ENCODE measurements at regions not wholly inside any gene's neighbourhood (a gene's known extent, or its start where the extent isn't known, plus 50 kb on each side); places are given as distances from the start of the nearest gene placed in this dataset.

GRCh38 chr6:145368075-145368474, 367.2 kb downstream of the EPM2A start:
- no peak for DNase-seq

GRCh38 chr6:145370559-145370958, 364.8 kb downstream of the EPM2A start:
- no peak for DNase-seq

- no peak for DNase-seq
Measured at GRCh38 chr6:145372671-145373151, 362.6 kb downstream of the EPM2A start.

GRCh38 chr6:145373826-145374225, 361.5 kb downstream of the EPM2A start:
- no peak for DNase-seq

GRCh38 chr6:145374570-145374969, 360.8 kb downstream of the EPM2A start:
- DNase-seq = no peak

- no peak for DNase-seq
Measured at GRCh38 chr6:145375502-145375901, 359.8 kb downstream of the EPM2A start.

GRCh38 chr6:145380186-145380585, 355.1 kb downstream of the EPM2A start:
- DNase-seq = no peak

- DNase-seq = no peak
Measured at GRCh38 chr6:145381941-145382340, 353.4 kb downstream of the EPM2A start.

GRCh38 chr6:145383428-145383827, 351.9 kb downstream of the EPM2A start:
- no peak for DNase-seq

- DNase-seq = no peak
Measured at GRCh38 chr6:145384503-145384902, 350.8 kb downstream of the EPM2A start.

- DNase-seq = no peak
Measured at GRCh38 chr6:145396499-145396898, 338.8 kb downstream of the EPM2A start.

- no peak for DNase-seq
Measured at GRCh38 chr6:145400508-145400907, 334.8 kb downstream of the EPM2A start.

GRCh38 chr6:145405006-145405551, 330.2 kb downstream of the EPM2A start:
- DNase-seq = no peak

GRCh38 chr6:145406783-145407182, 328.5 kb downstream of the EPM2A start:
- DNase-seq = no peak

GRCh38 chr6:145415616-145416015, 319.7 kb downstream of the EPM2A start:
- DNase-seq = no peak

GRCh38 chr6:145420599-145420998, 314.7 kb downstream of the EPM2A start:
- DNase-seq = no peak

- DNase-seq = no peak
Measured at GRCh38 chr6:145423936-145424335, 311.4 kb downstream of the EPM2A start.

GRCh38 chr6:145427232-145427631, 308.1 kb downstream of the EPM2A start:
- DNase-seq = no peak

- peak; percentile 70 for DNase-seq
Measured at GRCh38 chr6:145428706-145429105, 306.6 kb downstream of the EPM2A start.

- no peak for DNase-seq
Measured at GRCh38 chr6:145442110-145442509, 293.2 kb downstream of the EPM2A start.

GRCh38 chr6:145445674-145446073, 289.6 kb downstream of the EPM2A start:
- no peak for DNase-seq

GRCh38 chr6:145451029-145451428, 284.3 kb downstream of the EPM2A start:
- DNase-seq = no peak

- peak; percentile 5 for DNase-seq
Measured at GRCh38 chr6:145453376-145453775, 281.9 kb downstream of the EPM2A start.

- DNase-seq = no peak
Measured at GRCh38 chr6:145454006-145454405, 281.3 kb downstream of the EPM2A start.

GRCh38 chr6:145457556-145457955, 277.8 kb downstream of the EPM2A start:
- no peak for DNase-seq

- DNase-seq = no peak
Measured at GRCh38 chr6:145468534-145468933, 266.8 kb downstream of the EPM2A start.

Measured in NCI-H2171 treated with DMSO at 0.1 percent for 48 hours (cell line).